ENCODE measurements at regions not wholly inside any gene's neighbourhood (a gene's known extent, or its start where the extent isn't known, plus 50 kb on each side); places are given as distances from the start of the nearest gene placed in this dataset.

DNA sequence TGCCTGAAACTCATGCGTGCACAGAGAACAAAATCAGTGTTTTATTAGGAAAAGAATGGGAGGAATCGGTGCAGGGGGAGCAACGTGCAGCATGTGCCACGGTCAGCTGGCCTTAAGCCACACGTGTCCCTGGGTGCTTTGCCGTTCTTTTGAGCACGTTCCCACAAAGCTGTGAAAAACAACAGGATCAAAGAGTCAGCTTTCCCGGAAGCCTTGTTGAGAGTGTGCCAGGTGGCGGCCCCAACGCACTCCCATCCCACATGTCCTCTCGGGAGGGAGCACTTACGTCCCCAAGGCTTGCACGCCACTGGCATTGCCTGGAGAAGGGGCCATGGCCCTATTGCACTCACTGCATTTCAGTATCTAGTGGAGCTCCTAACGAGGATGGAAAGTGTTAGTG is 511.2 kb downstream of the EIPR1 start:
- Histone ChIP-seq H3K9ac (ENCODE audit: low read depth, low read length) (no peak overlapping the region), H3K14ac (replicated peaks; ENCODE audit: low read depth, low read length) (no peak overlapping the region), H3K27me3 (ENCODE audit: control insufficient read depth, insufficient read depth, low read length) (no peaks in the 10 kb centered on the region), H3K36me3 (ENCODE audit: control insufficient read depth, insufficient read depth, low read length) (no peaks in the 10 kb centered on the region), H3K23ac (ENCODE audit: low read depth, low read length) (no peak overlapping the region), H2AK9ac (replicated peaks; ENCODE audit: low read depth, low read length, poor library complexity) (no peak overlapping the region), H3K27ac (ENCODE audit: insufficient read depth, low read length) (no peak overlapping the region), H3K9me3 (ENCODE audit: control insufficient read depth, insufficient read depth, low read length) (peaks cover 45% of the 10 kb centered on the region), H3K56ac (ENCODE audit: extremely low read depth, insufficient read depth, low read length) (no peak overlapping the region), H2AK5ac (ENCODE audit: low read depth, low read length) (no peak overlapping the region), H2AFZ (replicated peaks; ENCODE audit: low read length, poor library complexity) (no peak overlapping the region), H2BK20ac (ENCODE audit: low read depth, low read length) (no peak overlapping the region), H3K4me1 (ENCODE audit: control insufficient read depth, insufficient read depth, low read length) (no peaks in the 10 kb centered on the region), H4K20me1 (ENCODE audit: insufficient read depth, low read length) (no peaks in the 10 kb centered on the region), H3K79me1 (ENCODE audit: low read depth in 1 of 2, low read length in 2 of 2) (no peaks in the 10 kb centered on the region), H3K9me1 (ENCODE audit: insufficient read depth, low read length) (no peaks in the 10 kb centered on the region), H2BK5ac (ENCODE audit: low read depth, low read length, poor library complexity, severe bottlenecking) (no peak overlapping the region), H3K4ac (ENCODE audit: low read depth, low read length) (no peak overlapping the region), H4K5ac (ENCODE audit: low read depth, low read length) (no peak overlapping the region), H3K18ac (ENCODE audit: low read depth, low read length) (no peak overlapping the region), H3K4me2 (ENCODE audit: low read depth, low read length) (no peak overlapping the region), H2BK120ac (ENCODE audit: low read depth, low read length) (no peak overlapping the region), H4K8ac (ENCODE audit: low read depth in 2 of 2, low read length in 2 of 2) (no peak overlapping the region), H4K91ac (ENCODE audit: insufficient read depth, low read depth, low read length) (no peak overlapping the region), H3K4me3 (ENCODE audit: insufficient read depth, low read depth, low read length) (no peak overlapping the region), H2BK15ac (ENCODE audit: low read depth, low read length) (no peak overlapping the region)
- no peak for ATAC-seq (ENCODE audit: low read depth)
- no peak for DNase-seq
- ChIA-PET CTCF (no interaction called here), POLR2A (ENCODE audit: unreplicated experiment) (no interaction called here)
- 38% methylated on average over 5 of the region's 14 CpGs; no CpG with 5 or more reads in 1 of the 2 experiments for WGBS, 2 experiments (ENCODE audit: extremely low coverage in 2 of 2, insufficient read length in 1 of 2)
- TF ChIP-seq FOS (IDR thresholded peaks at IDR 0.05; ENCODE audit: low read depth, low read length) (no peak), MXI1 (IDR thresholded peaks at IDR 0.05; ENCODE audit: borderline replicate concordance, low read depth, low read length) (no peak), POLR2A (IDR thresholded peaks at IDR 0.05; ENCODE audit: low read depth, low read length) (no peak), NFE2L2 (IDR thresholded peaks at IDR 0.05; ENCODE audit: low read depth, low read length) (no peak), RCOR1 (IDR thresholded peaks at IDR 0.05; ENCODE audit: insufficient replicate concordance, low read length) (no peak), MAFK (IDR thresholded peaks at IDR 0.05; ENCODE audit: low read depth, low read length) (no peak), CHD1 (IDR thresholded peaks at IDR 0.05; ENCODE audit: low read depth, low read length) (no peak), SMC3 (IDR thresholded peaks at IDR 0.05; ENCODE audit: low read depth, low read length) (no peak)
- TF ChIP-seq, protein P1, sequence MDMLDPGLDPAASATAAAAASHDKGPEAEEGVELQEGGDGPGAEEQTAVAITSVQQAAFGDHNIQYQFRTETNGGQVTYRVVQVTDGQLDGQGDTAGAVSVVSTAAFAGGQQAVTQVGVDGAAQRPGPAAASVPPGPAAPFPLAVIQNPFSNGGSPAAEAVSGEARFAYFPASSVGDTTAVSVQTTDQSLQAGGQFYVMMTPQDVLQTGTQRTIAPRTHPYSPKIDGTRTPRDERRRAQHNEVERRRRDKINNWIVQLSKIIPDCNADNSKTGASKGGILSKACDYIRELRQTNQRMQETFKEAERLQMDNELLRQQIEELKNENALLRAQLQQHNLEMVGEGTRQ (IDR thresholded peaks at IDR 0.05; ENCODE audit: low read depth, low read length), result no peak
- TF ChIP-seq, protein P2, sequence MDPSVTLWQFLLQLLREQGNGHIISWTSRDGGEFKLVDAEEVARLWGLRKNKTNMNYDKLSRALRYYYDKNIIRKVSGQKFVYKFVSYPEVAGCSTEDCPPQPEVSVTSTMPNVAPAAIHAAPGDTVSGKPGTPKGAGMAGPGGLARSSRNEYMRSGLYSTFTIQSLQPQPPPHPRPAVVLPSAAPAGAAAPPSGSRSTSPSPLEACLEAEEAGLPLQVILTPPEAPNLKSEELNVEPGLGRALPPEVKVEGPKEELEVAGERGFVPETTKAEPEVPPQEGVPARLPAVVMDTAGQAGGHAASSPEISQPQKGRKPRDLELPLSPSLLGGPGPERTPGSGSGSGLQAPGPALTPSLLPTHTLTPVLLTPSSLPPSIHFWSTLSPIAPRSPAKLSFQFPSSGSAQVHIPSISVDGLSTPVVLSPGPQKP (IDR thresholded peaks at IDR 0.05; ENCODE audit: borderline replicate concordance, low read depth, low read length), result no peak
- in situ Hi-C loops (cut with MboI; ENCODE audit: low sequenced_read_pairs), result no loop called here
- intact Hi-C loops (cut with micrococcal nuclease), result no loop called here
- BruUV-seq (replicated peaks), result no TSS peak
- dilution Hi-C loops (cut with HindIII; ENCODE audit: low sequenced_read_pairs, unreplicated experiment), result no loop called here
